ENCODE measurements at regions not wholly inside any gene's neighbourhood (a gene's known extent, or its start where the extent isn't known, plus 50 kb on each side); places are given as distances from the start of the nearest gene placed in this dataset.
"Not testable (repeated sequence)": the region's sequence is repeated elsewhere in the genome, so short reads cannot be mapped to it uniquely, and the experiment has no call there.

GRCh38 chr4:68720723-68721122, 50.3 kb upstream of the UGT2B15 start:
- intact Hi-C loops (cut with micrococcal nuclease; ENCODE audit: unreplicated experiment); H3K36me3 ChIP-seq (ENCODE audit: insufficient read depth, low read length); H3K9me2 ChIP-seq (ENCODE audit: insufficient read depth, low read length); H3K4me2 ChIP-seq (ENCODE audit: low read length); DNase-seq (ENCODE audit: low spot score); H3K4me1 ChIP-seq (ENCODE audit: insufficient read depth, low read length, poor library complexity, severe bottlenecking); POLR2A ChIA-PET; CTCF ChIA-PET (ENCODE audit: unreplicated experiment); H3K4me3 ChIP-seq (ENCODE audit: low read depth, low read length, poor library complexity, severe bottlenecking); BruUV-seq (replicated peaks); H4K20me1 ChIP-seq (ENCODE audit: insufficient read depth, low read length); H3K27ac ChIP-seq (ENCODE audit: low read depth, low read length, poor library complexity, severe bottlenecking); H3K79me2 ChIP-seq (ENCODE audit: insufficient read depth, low read depth, low read length); H3K9me3 ChIP-seq (ENCODE audit: low read length); H2AFZ ChIP-seq (ENCODE audit: low read length): not testable (repeated sequence)

- no peaks in the 10 kb centered on the region for H4K20me1 ChIP-seq (ENCODE audit: insufficient read depth, low read length)
- no TSS peak for BruUV-seq (replicated peaks)
- CTCF ChIA-PET (ENCODE audit: unreplicated experiment): no interaction called here
Observed at GRCh38 chr4:68724426-68724825, 54.0 kb upstream of the UGT2B15 start.

GRCh38 chr4:68724922-68725321, 54.5 kb upstream of the UGT2B15 start:
- no peaks in the 10 kb centered on the region for H3K4me1 ChIP-seq (ENCODE audit: insufficient read depth, low read length, poor library complexity, severe bottlenecking)
- TF ChIP-seq EZH2phosphoT487 (IDR thresholded peaks at IDR 0.05; ENCODE audit: borderline replicate concordance, low read depth, low read length): no peak
- no peak for TF ChIP-seq CTCF (conservative IDR thresholded peaks at IDR 0.05; ENCODE audit: low read length)
- no peak overlapping the region for H3K4me2 ChIP-seq (ENCODE audit: low read length)
- no peak overlapping the region for H3K4me3 ChIP-seq (ENCODE audit: low read depth, low read length, poor library complexity, severe bottlenecking)
- no peaks in the 10 kb centered on the region for H3K9me2 ChIP-seq (ENCODE audit: insufficient read depth, low read length)
- intact Hi-C loops (cut with micrococcal nuclease; ENCODE audit: unreplicated experiment): no loop called here
- H4K20me1 ChIP-seq (ENCODE audit: insufficient read depth, low read length): no peaks in the 10 kb centered on the region
- POLR2A ChIA-PET: no interaction called here
- no peak overlapping the region for H2AFZ ChIP-seq (ENCODE audit: low read length)
- H3K27ac ChIP-seq (ENCODE audit: low read depth, low read length, poor library complexity, severe bottlenecking): no peak overlapping the region
- no peaks in the 10 kb centered on the region for H3K79me2 ChIP-seq (ENCODE audit: insufficient read depth, low read depth, low read length)
- DNase-seq (ENCODE audit: low spot score): no peak
- no peaks in the 10 kb centered on the region for H3K9me3 ChIP-seq (ENCODE audit: low read length)
- BruUV-seq (replicated peaks): no TSS peak
- H3K36me3 ChIP-seq (ENCODE audit: insufficient read depth, low read length): no peaks in the 10 kb centered on the region
- CTCF ChIA-PET (ENCODE audit: unreplicated experiment): no interaction called here

More at GRCh38 chr4:68724426-68724825, 54.0 kb upstream of the UGT2B15 start:
- TF ChIP-seq EZH2phosphoT487 (IDR thresholded peaks at IDR 0.05; ENCODE audit: borderline replicate concordance, low read depth, low read length): no peak
- DNase-seq (ENCODE audit: low spot score): no peak
- intact Hi-C loops (cut with micrococcal nuclease; ENCODE audit: unreplicated experiment): no loop called here
- H3K36me3 ChIP-seq (ENCODE audit: insufficient read depth, low read length): no peaks in the 10 kb centered on the region
- no peak overlapping the region for H3K4me3 ChIP-seq (ENCODE audit: low read depth, low read length, poor library complexity, severe bottlenecking)
- no peaks in the 10 kb centered on the region for H3K9me2 ChIP-seq (ENCODE audit: insufficient read depth, low read length)
- no peak overlapping the region for H3K4me2 ChIP-seq (ENCODE audit: low read length)
- no peaks in the 10 kb centered on the region for H3K79me2 ChIP-seq (ENCODE audit: insufficient read depth, low read depth, low read length)
- no peaks in the 10 kb centered on the region for H3K4me1 ChIP-seq (ENCODE audit: insufficient read depth, low read length, poor library complexity, severe bottlenecking)
- no peaks in the 10 kb centered on the region for H3K9me3 ChIP-seq (ENCODE audit: low read length)
- POLR2A ChIA-PET: no interaction called here
- H3K27ac ChIP-seq (ENCODE audit: low read depth, low read length, poor library complexity, severe bottlenecking): no peak overlapping the region
- no peak overlapping the region for H2AFZ ChIP-seq (ENCODE audit: low read length)
